Neutrophil (primary cell): ENCODE measurements at regions not wholly inside any gene's neighbourhood (a gene's known extent, or its start where the extent isn't known, plus 50 kb on each side); places are given as distances from the start of the nearest gene placed in this dataset.

Experiments used
- H3K27ac ChIP-seq: fragments of 200-600 bp; sonication (generic); 2 replicates; pipeline ENCODE4 v1.5.1; 2016; ENCODE audit warnings: mild to moderate bottlenecking, moderate library complexity
- H3K27me3 ChIP-seq: fragments of 200-600 bp; sonication (generic); 2 replicates; pipeline ENCODE4 v1.6.0; 2016; ENCODE audit warnings: mild to moderate bottlenecking
- H3K36me3 ChIP-seq: fragments of 200-600 bp; sonication (generic); 2 replicates; pipeline ENCODE4 v1.5.1; 2017
- H3K4me1 ChIP-seq, 2 experiments: fragments of 200-600 bp in 1 of 2; sonication (generic) in 1 of 2; 1 replicate in 1 of 2; 2 replicates in 1 of 2; pipeline versions ENCODE4 v1.5.1 to v1.6.1; 2013 to 2016; ENCODE audit warnings: low read depth in 1 of 2, low read length in 1 of 2, mild to moderate bottlenecking in 1 of 2, moderate library complexity in 1 of 2; ENCODE audit not compliant: control insufficient read depth in 1 of 2, insufficient read depth in 1 of 2
- H3K4me3 ChIP-seq, 2 experiments: fragments of 200-600 bp in 1 of 2; sonication (generic) in 1 of 2; 1 replicate in 1 of 2; 2 replicates in 1 of 2; pipeline ENCODE4 v1.5.1; 2013 to 2016; ENCODE audit warnings: low read depth in 1 of 2, low read length in 1 of 2, mild to moderate bottlenecking in 1 of 2, moderate library complexity in 1 of 2
- H3K9me3 ChIP-seq: fragments of 200-600 bp; sonication (generic); 2 replicates; pipeline ENCODE4 v1.5.1; 2016
- CTCF ChIP-seq: fragments of 200-600 bp; sonication (generic); IDR thresholded peaks from 2 replicates; pipeline ENCODE4 v1.5.1; 2016; ENCODE audit warnings: antibody characterized with exemption

GRCh38 chr12:124422142-124422569 is 127.3 kb downstream of the RFLNA start:
- no peaks in the 10 kb centered on the region for H3K4me1 ChIP-seq
- no peak for TF ChIP-seq CTCF
- no peak overlapping the region for H3K27ac ChIP-seq
- no peak overlapping the region for H3K4me3 ChIP-seq
- no peaks in the 10 kb centered on the region for H3K9me3 ChIP-seq
- no peaks in the 10 kb centered on the region for H3K27me3 ChIP-seq
- peaks cover 84% of the 10 kb centered on the region for H3K36me3 ChIP-seq

- no peak overlapping the region for H3K4me3 ChIP-seq
- no peaks in the 10 kb centered on the region for H3K9me3 ChIP-seq
- H3K27ac ChIP-seq: no peak overlapping the region
- no peak for TF ChIP-seq CTCF
- H3K27me3 ChIP-seq: no peaks in the 10 kb centered on the region
- H3K36me3 ChIP-seq: peaks cover 81% of the 10 kb centered on the region
- no peaks in the 10 kb centered on the region for H3K4me1 ChIP-seq
Measured at GRCh38 chr12:124420996-124421674, 126.2 kb downstream of the RFLNA start.

- H3K9me3 ChIP-seq: no peaks in the 10 kb centered on the region
- no peak overlapping the region for H3K27ac ChIP-seq
- peaks cover 73% of the 10 kb centered on the region for H3K36me3 ChIP-seq
- TF ChIP-seq CTCF: no peak
- no peaks in the 10 kb centered on the region for H3K27me3 ChIP-seq
- H3K4me1 ChIP-seq: no peaks in the 10 kb centered on the region
- H3K4me3 ChIP-seq: no peak overlapping the region
Measured at GRCh38 chr12:124420041-124420995, 125.4 kb downstream of the RFLNA start.

GRCh38 chr12:124419292-124420040 is 124.6 kb downstream of the RFLNA start:
- no peak overlapping the region for H3K27ac ChIP-seq
- TF ChIP-seq CTCF: no peak
- no peaks in the 10 kb centered on the region for H3K4me1 ChIP-seq
- no peaks in the 10 kb centered on the region for H3K27me3 ChIP-seq
- no peak overlapping the region for H3K4me3 ChIP-seq
- H3K36me3 ChIP-seq: peaks cover 68% of the 10 kb centered on the region
- no peaks in the 10 kb centered on the region for H3K9me3 ChIP-seq

GRCh38 chr12:124418791-124419190 is 123.9 kb downstream of the RFLNA start:
- Histone ChIP-seq H3K27ac (no peak overlapping the region), H3K9me3 (no peaks in the 10 kb centered on the region), H3K36me3 (peaks cover 73% of the 10 kb centered on the region), H3K4me1 (no peaks in the 10 kb centered on the region), H3K4me3 (no peak overlapping the region), H3K27me3 (no peaks in the 10 kb centered on the region)
- no peak for TF ChIP-seq CTCF
